Endodermal cell (in vitro differentiated cells): ENCODE measurements at regions not wholly inside any gene's neighbourhood (a gene's known extent, or its start where the extent isn't known, plus 50 kb on each side); places are given as distances from the start of the nearest gene placed in this dataset.

ENCODE experiments used
- DNase-seq: peaks from one replicate; pipeline ENCODE4 v3.0.0-alpha.2; 2017
- H3K27ac ChIP-seq: 2 replicates; pipeline ENCODE4 v1.5.1; 2013; ENCODE audit warnings: mild to moderate bottlenecking, low read depth, low read length, moderate library complexity
- H3K27me3 ChIP-seq: 2 replicates; pipeline ENCODE4 v1.6.1; 2013; ENCODE audit warnings: mild to moderate bottlenecking, low read length, moderate library complexity; ENCODE audit not compliant: insufficient read depth, control insufficient read depth, poor library complexity, severe bottlenecking
- H3K36me3 ChIP-seq: 2 replicates; pipeline ENCODE4 v1.7.0; 2013; ENCODE audit warnings: mild to moderate bottlenecking, low read length, moderate library complexity; ENCODE audit not compliant: control insufficient read depth, insufficient read depth
- H3K4me1 ChIP-seq: one replicate; pipeline ENCODE4 v1.7.0; 2013; ENCODE audit warnings: low read length; ENCODE audit not compliant: control insufficient read depth, insufficient read depth
- H3K4me3 ChIP-seq: 2 replicates; pipeline ENCODE4 v1.5.1; 2013; ENCODE audit warnings: mild to moderate bottlenecking, low read length, moderate library complexity
- H3K9ac ChIP-seq: 2 replicates; pipeline ENCODE4 v1.6.1; 2013; ENCODE audit warnings: mild to moderate bottlenecking, low read length, moderate library complexity; ENCODE audit not compliant: poor library complexity, severe bottlenecking; ENCODE audit errors: extremely low read depth
- H3K9me3 ChIP-seq: 2 replicates; pipeline ENCODE4 v1.6.1; 2013; ENCODE audit warnings: mild to moderate bottlenecking, low read length, moderate library complexity; ENCODE audit not compliant: control insufficient read depth
- H3K27ac Mint-ChIP-seq: 2 replicates; pipeline ENCODE4 v1.8.0; 2020; ENCODE audit warnings: mixed read lengths
- H3K27me3 Mint-ChIP-seq: 2 replicates; pipeline ENCODE4 v1.8.0; 2021; ENCODE audit warnings: mild to moderate bottlenecking, mixed read lengths; ENCODE audit not compliant: insufficient read depth
- H3K36me3 Mint-ChIP-seq: 2 replicates; pipeline ENCODE4 v1.8.0; 2020; ENCODE audit warnings: low read depth, mixed read lengths
- H3K4me1 Mint-ChIP-seq: 2 replicates; pipeline ENCODE4 v1.8.0; 2020; ENCODE audit warnings: mixed read lengths
- H3K4me3 Mint-ChIP-seq: 2 replicates; pipeline ENCODE4 v1.8.0; 2020; ENCODE audit warnings: mild to moderate bottlenecking, moderate library complexity, mixed read lengths
- H3K9me3 Mint-ChIP-seq: 2 replicates; pipeline ENCODE4 v1.8.0; 2020; ENCODE audit warnings: mild to moderate bottlenecking, mixed read lengths
- WGBS, 2 experiments: methylation state at CpG; one replicate each; pipeline versions ENCODE4 v1.1.5 to v1.1.7; 2013; ENCODE audit warnings: missing lambda C conversion rate in 2 of 2, mixed read lengths in 1 of 2; ENCODE audit not compliant: insufficient coverage in 1 of 2, insufficient read length in 1 of 2; 5-methylcytosine and 5-hydroxymethylcytosine counted together
- TF ChIP-seq, protein P1 (sequence below): fragments of 200-600 bp; sonication (generic); conservative IDR thresholded peaks from 2 replicates; pipeline ENCODE4 v1.5.0; 2021; ENCODE audit warnings: antibody characterized with exemption, mild to moderate bottlenecking

DNA sequence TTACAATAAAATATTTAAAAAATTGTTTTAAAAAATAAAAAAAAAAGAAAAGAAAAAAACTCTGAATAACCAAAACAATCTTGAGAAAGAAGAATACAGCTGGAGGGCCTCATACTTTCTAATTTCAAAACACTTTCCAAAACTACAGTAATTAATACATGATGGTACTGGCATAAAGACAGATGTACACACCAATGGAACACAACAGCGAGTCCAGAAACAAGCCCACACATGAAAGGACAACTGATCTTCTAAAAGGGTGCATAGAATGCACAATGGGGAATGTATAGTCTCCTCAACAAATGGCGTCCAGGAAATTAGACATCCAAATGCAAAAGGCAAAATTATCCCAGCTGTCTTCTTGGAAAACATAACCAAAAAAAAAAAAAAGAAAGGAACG, 99.6 kb downstream of the LURAP1L start:
- no peaks in the 10 kb centered on the region for H3K36me3 ChIP-seq
- TF ChIP-seq, protein P1, sequence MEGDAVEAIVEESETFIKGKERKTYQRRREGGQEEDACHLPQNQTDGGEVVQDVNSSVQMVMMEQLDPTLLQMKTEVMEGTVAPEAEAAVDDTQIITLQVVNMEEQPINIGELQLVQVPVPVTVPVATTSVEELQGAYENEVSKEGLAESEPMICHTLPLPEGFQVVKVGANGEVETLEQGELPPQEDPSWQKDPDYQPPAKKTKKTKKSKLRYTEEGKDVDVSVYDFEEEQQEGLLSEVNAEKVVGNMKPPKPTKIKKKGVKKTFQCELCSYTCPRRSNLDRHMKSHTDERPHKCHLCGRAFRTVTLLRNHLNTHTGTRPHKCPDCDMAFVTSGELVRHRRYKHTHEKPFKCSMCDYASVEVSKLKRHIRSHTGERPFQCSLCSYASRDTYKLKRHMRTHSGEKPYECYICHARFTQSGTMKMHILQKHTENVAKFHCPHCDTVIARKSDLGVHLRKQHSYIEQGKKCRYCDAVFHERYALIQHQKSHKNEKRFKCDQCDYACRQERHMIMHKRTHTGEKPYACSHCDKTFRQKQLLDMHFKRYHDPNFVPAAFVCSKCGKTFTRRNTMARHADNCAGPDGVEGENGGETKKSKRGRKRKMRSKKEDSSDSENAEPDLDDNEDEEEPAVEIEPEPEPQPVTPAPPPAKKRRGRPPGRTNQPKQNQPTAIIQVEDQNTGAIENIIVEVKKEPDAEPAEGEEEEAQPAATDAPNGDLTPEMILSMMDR = no peak
- no peak overlapping the region for H3K9ac ChIP-seq
- Mint-ChIP-seq H3K27me3 (peaks cover 2% of the 10 kb centered on the region), H3K4me1 (peaks cover 24% of the 10 kb centered on the region), H3K36me3 (no peaks in the 10 kb centered on the region), H3K4me3 (no peak overlapping the region), H3K9me3 (no peaks in the 10 kb centered on the region), H3K27ac (no peak overlapping the region)
- H3K4me1 ChIP-seq = peaks cover 6% of the 10 kb centered on the region
- H3K27me3 ChIP-seq = no peaks in the 10 kb centered on the region
- DNase-seq = no peak
- H3K9me3 ChIP-seq = no peaks in the 10 kb centered on the region
- no peak overlapping the region for H3K27ac ChIP-seq
- WGBS, 2 experiments = 85 to 100% methylated on average over 1 to 2 of the region's 3 CpGs
- no peak overlapping the region for H3K4me3 ChIP-seq

DNA sequence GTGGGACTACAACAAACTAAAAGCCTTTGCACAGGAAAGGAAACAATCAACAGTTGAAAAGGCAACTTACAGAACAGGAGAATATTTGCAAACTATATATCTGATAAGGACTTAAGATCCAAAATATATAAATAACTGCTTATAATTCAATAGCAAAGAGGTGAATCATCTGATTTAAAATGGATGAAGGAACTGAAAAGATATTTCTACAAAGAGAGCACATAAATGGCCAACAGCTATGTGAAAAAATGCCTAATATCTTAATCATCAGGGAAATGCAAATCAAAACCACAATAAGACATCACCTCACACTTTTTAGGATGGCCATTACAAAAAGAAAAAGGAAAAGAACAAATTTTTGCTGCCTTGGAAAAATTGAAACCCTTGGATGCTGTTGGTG, 100.4 kb downstream of the LURAP1L start:
- no peak for DNase-seq
- no peaks in the 10 kb centered on the region for H3K36me3 ChIP-seq
- Mint-ChIP-seq H3K27me3 (peaks cover 2% of the 10 kb centered on the region), H3K27ac (no peak overlapping the region), H3K36me3 (no peaks in the 10 kb centered on the region), H3K4me1 (peaks cover 28% of the 10 kb centered on the region), H3K4me3 (no peak overlapping the region), H3K9me3 (no peaks in the 10 kb centered on the region)
- H3K27me3 ChIP-seq = no peaks in the 10 kb centered on the region
- H3K4me3 ChIP-seq = no peak overlapping the region
- H3K4me1 ChIP-seq = peaks cover 10% of the 10 kb centered on the region
- H3K9me3 ChIP-seq = no peaks in the 10 kb centered on the region
- TF ChIP-seq, protein P1 = no peak
- H3K9ac ChIP-seq = no peak overlapping the region
- no peak overlapping the region for H3K27ac ChIP-seq

DNA sequence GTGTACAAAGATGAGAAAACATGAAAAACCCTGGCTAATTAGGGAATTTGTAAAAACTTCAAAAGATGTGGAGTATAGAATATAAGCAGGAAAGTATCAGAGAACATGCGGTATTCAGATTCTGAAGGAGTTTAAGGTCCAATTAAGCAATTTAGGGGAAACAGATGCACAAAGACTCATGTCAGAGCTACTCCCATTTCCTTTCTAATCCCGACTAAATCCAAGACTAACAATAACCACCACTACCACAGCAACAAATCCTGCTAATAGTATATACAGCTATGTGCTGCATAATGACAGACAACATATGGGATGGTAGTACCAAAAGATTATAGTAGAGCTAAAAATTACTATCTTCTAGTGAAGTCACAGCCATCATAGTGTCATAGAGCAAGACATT, 102.1 kb downstream of the LURAP1L start:
- peaks cover 2% of the 10 kb centered on the region for H3K27me3 Mint-ChIP-seq
- no peaks in the 10 kb centered on the region for H3K27me3 ChIP-seq
- no peak for DNase-seq
- peaks cover 13% of the 10 kb centered on the region for H3K4me1 ChIP-seq
- no peak overlapping the region for H3K4me3 ChIP-seq
- no peaks in the 10 kb centered on the region for H3K36me3 Mint-ChIP-seq
- no peaks in the 10 kb centered on the region for H3K9me3 Mint-ChIP-seq
- H3K4me3 Mint-ChIP-seq = no peak overlapping the region
- WGBS, 2 experiments = 46% methylated on average over 2 of the region's 2 CpGs; no CpG with 5 or more reads in 1 of the 2 experiments
- no peak overlapping the region for H3K27ac ChIP-seq
- TF ChIP-seq, protein P1 = no peak
- H3K4me1 Mint-ChIP-seq = peaks cover 37% of the 10 kb centered on the region
- no peak overlapping the region for H3K27ac Mint-ChIP-seq
- no peaks in the 10 kb centered on the region for H3K9me3 ChIP-seq
- no peaks in the 10 kb centered on the region for H3K36me3 ChIP-seq
- H3K9ac ChIP-seq = no peak overlapping the region
